ENCODE measurements at regions not wholly inside any gene's neighbourhood (a gene's known extent, or its start where the extent isn't known, plus 50 kb on each side); places are given as distances from the start of the nearest gene placed in this dataset.

DNA sequence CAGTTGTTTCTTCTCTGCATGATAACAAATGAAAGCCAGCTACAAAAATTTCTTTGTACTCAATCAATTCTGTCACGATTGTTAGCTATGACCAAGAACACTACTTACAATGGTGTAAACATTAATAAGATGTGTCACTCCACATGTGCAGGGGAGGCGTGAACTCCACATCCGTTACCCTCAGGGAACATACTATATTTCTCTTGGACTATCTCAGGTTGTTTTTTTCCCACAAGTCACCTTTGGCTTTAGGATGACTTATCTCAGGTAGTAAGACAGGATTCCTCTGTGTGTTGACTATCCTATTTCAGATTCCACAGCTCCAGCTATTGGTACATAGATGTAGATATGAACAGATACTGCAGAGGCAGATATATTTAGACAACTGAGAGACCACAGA lies 423.3 kb upstream of the GRM7 start:
- dilution Hi-C loops (cut with MboI; ENCODE audit: extremely low pct_ligation_motif_present, low sequenced_read_pairs): no loop called here
- intact Hi-C loops (cut with micrococcal nuclease): no loop called here
- Histone ChIP-seq H4K20me1 (replicated peaks; ENCODE audit: control insufficient read depth, extremely low read depth, insufficient read depth, low read length) (no peaks in the 10 kb centered on the region), H3K27ac (ENCODE audit: insufficient read depth, low read depth, low read length) (no peak overlapping the region), H3K36me3 (ENCODE audit: control insufficient read depth in 2 of 2, extremely low read depth in 1 of 2, insufficient read depth in 2 of 2, low read length in 2 of 2) (no peaks in the 10 kb centered on the region), H3K9me3 (replicated peaks; ENCODE audit: control insufficient read depth, insufficient read depth, low read length) (no peaks in the 10 kb centered on the region), H3K9me1 (replicated peaks; ENCODE audit: control insufficient read depth, extremely low read depth, insufficient read depth, low read length) (no peaks in the 10 kb centered on the region), H3K79me2 (ENCODE audit: control insufficient read depth, insufficient read depth, low read length) (no peaks in the 10 kb centered on the region), H3K4me2 (ENCODE audit: insufficient read depth, low read length) (no peak overlapping the region), H3K4me1 (ENCODE audit: control insufficient read depth, extremely low read depth, insufficient read depth, low read length) (no peaks in the 10 kb centered on the region), H3K27me3 (ENCODE audit: control insufficient read depth in 2 of 2, insufficient read depth in 2 of 2, low read length in 2 of 2) (no peaks in the 10 kb centered on the region), H3K4me3 (replicated peaks in 1 of 3; ENCODE audit: insufficient read depth in 1 of 3, low read depth in 1 of 3, low read length in 3 of 3) (no peak overlapping the region), H3K9ac (replicated peaks; ENCODE audit: extremely low read depth, insufficient read depth, low read length) (no peak overlapping the region), H2AFZ (ENCODE audit: low read depth, low read length) (no peak overlapping the region)
- no peak for TF ChIP-seq JUN (IDR thresholded peaks at IDR 0.05; ENCODE audit: borderline replicate concordance, insufficient read depth, insufficient read length, low read depth)
- TF ChIP-seq FOS (IDR thresholded peaks at IDR 0.05; ENCODE audit: borderline replicate concordance, insufficient read depth, low read length): no peak
- no peak for TF ChIP-seq POLR2A (IDR thresholded peaks at IDR 0.05; ENCODE audit: low read depth, low read length)
- TF ChIP-seq, protein P1, sequence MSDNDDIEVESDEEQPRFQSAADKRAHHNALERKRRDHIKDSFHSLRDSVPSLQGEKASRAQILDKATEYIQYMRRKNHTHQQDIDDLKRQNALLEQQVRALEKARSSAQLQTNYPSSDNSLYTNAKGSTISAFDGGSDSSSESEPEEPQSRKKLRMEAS (IDR thresholded peaks at IDR 0.05; ENCODE audit: insufficient read depth, insufficient read length): no peak
- TF ChIP-seq, protein P2, sequence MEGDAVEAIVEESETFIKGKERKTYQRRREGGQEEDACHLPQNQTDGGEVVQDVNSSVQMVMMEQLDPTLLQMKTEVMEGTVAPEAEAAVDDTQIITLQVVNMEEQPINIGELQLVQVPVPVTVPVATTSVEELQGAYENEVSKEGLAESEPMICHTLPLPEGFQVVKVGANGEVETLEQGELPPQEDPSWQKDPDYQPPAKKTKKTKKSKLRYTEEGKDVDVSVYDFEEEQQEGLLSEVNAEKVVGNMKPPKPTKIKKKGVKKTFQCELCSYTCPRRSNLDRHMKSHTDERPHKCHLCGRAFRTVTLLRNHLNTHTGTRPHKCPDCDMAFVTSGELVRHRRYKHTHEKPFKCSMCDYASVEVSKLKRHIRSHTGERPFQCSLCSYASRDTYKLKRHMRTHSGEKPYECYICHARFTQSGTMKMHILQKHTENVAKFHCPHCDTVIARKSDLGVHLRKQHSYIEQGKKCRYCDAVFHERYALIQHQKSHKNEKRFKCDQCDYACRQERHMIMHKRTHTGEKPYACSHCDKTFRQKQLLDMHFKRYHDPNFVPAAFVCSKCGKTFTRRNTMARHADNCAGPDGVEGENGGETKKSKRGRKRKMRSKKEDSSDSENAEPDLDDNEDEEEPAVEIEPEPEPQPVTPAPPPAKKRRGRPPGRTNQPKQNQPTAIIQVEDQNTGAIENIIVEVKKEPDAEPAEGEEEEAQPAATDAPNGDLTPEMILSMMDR (IDR thresholded peaks at IDR 0.05; ENCODE audit: extremely low read depth in 1 of 2, insufficient read depth in 1 of 2, low read depth in 1 of 2, low read length in 2 of 2): no peak
- no peak for TF ChIP-seq GATA2 (IDR thresholded peaks at IDR 0.05; ENCODE audit: insufficient read depth, insufficient read length, low read depth, low read length)
- no peak for TF ChIP-seq EZH2 (IDR thresholded peaks at IDR 0.05; ENCODE audit: borderline replicate concordance, low read depth, low read length, severe bottlenecking)
- no peak for TF ChIP-seq POLR2AphosphoS5 (IDR thresholded peaks at IDR 0.05; ENCODE audit: insufficient read depth, low read depth, low read length)
- no peak for TF ChIP-seq MYC (IDR thresholded peaks at IDR 0.05; ENCODE audit: low read depth, low read length)
- FAIRE-seq (no peak), DNase-seq (ENCODE audit: low read depth, low spot score) (no peak)
- no TSS peak for BruUV-seq (replicated peaks)
- POLR2A ChIA-PET: no interaction called here
- CTCF ChIA-PET: no interaction called here

Measured in endothelial cell of umbilical vein (primary cell).